PC-9 (cell line): ENCODE measurements at regions not wholly inside any gene's neighbourhood (a gene's known extent, or its start where the extent isn't known, plus 50 kb on each side); places are given as distances from the start of the nearest gene placed in this dataset.

Experiments used
- BruUV-seq: library from RNA; stranded (reverse); fragments of 400-500 nt; replicated peaks from 2 replicates; lab custom pipeline; 2021; lab: Mats Ljungman, UMichigan
- CTCF ChIA-PET: fragments of 300-600 bp; sonication (Branson Sonifier 250); formaldehyde crosslinking; loops from one replicate; lab custom pipeline; 2022; ENCODE audit warnings: antibody characterized with exemption; lab: Charles Lee
- POLR2A ChIA-PET: fragments of 300-600 bp; sonication (Branson Sonifier 250); formaldehyde crosslinking; loops from one replicate; lab custom pipeline; 2022; ENCODE audit warnings: antibody characterized with exemption; ENCODE audit not compliant: unreplicated experiment; lab: Charles Lee
- DNase-seq, 2 experiments: peaks; one replicate each; pipeline versions ENCODE4 v3.0.0 to v3.0.0-alpha.2; 2015 to 2022; ENCODE audit warnings: mixed read lengths in 1 of 2
- H2AFZ ChIP-seq: fragments of 200-600 bp; sonication (generic); 2 replicates; pipeline ENCODE4 v1.8.1; 2017; ENCODE audit warnings: antibody characterized with exemption
- H3F3A ChIP-seq: fragments of 200-600 bp; sonication (generic); 2 replicates; pipeline ENCODE4 v1.8.1; 2017; ENCODE audit warnings: antibody characterized with exemption, mild to moderate bottlenecking, low read depth; ENCODE audit not compliant: insufficient read depth
- H3K27ac ChIP-seq: fragments of 200-600 bp; sonication (generic); 2 replicates; pipeline ENCODE4 v1.6.1; 2016; ENCODE audit warnings: mixed run types
- H3K27me3 ChIP-seq: fragments of 200-600 bp; sonication (generic); 2 replicates; pipeline ENCODE4 v1.6.1; 2016; ENCODE audit warnings: low read depth, mixed run types; ENCODE audit not compliant: insufficient read depth
- H3K36me3 ChIP-seq: fragments of 200-600 bp; sonication (generic); 2 replicates; pipeline ENCODE4 v1.6.1; 2016; ENCODE audit warnings: low read depth, mixed run types
- H3K4me1 ChIP-seq: fragments of 200-600 bp; sonication (generic); replicated peaks from 2 replicates; pipeline ENCODE4 v1.6.1; 2016; ENCODE audit warnings: mixed run types; ENCODE audit not compliant: insufficient read depth
- H3K4me2 ChIP-seq: fragments of 200-600 bp; sonication (generic); 2 replicates; pipeline ENCODE4 v1.6.1; 2017; ENCODE audit warnings: mixed run types
- H3K4me3 ChIP-seq: fragments of 200-600 bp; sonication (generic); 2 replicates; pipeline ENCODE4 v1.6.1; 2016; ENCODE audit warnings: mixed run types
- H3K79me2 ChIP-seq: fragments of 200-600 bp; sonication (generic); 2 replicates; pipeline ENCODE4 v1.6.1; 2017; ENCODE audit warnings: low read depth, mixed run types
- H3K9me2 ChIP-seq: fragments of 200-600 bp; sonication (generic); 2 replicates; pipeline ENCODE4 v1.8.1; 2017; ENCODE audit warnings: mild to moderate bottlenecking; ENCODE audit not compliant: insufficient read depth
- H3K9me3 ChIP-seq: fragments of 200-600 bp; sonication (generic); 2 replicates; pipeline ENCODE4 v1.8.1; 2016; ENCODE audit warnings: low read depth; ENCODE audit not compliant: insufficient read depth
- H4K20me1 ChIP-seq: fragments of 200-600 bp; sonication (generic); 2 replicates; pipeline ENCODE4 v1.8.1; 2017; ENCODE audit not compliant: insufficient read depth
- CTCF ChIP-seq: fragments of 200-600 bp; sonication (generic); conservative IDR thresholded peaks from 2 replicates; pipeline ENCODE4 v1.6.1; 2017; ENCODE audit warnings: mixed run types, antibody characterized with exemption, mild to moderate bottlenecking, moderate library complexity
- EZH2 ChIP-seq: fragments of 200-600 bp; sonication (generic); IDR thresholded peaks from 2 replicates; pipeline ENCODE4 v1.8.0; 2017; ENCODE audit warnings: antibody characterized with exemption, low read depth
- intact Hi-C: fragments of 100-400 bp; cut with micrococcal nuclease; formaldehyde crosslinking; loops from one replicate; pipeline ENCODE4 v1.10.0; 2022; ENCODE audit not compliant: unreplicated experiment

- Histone ChIP-seq H3K79me2 (no peaks in the 10 kb centered on the region), H3K27ac (no peak overlapping the region), H3F3A (no peaks in the 10 kb centered on the region), H3K4me2 (no peak overlapping the region), H2AFZ (no peak overlapping the region), H3K4me3 (no peak overlapping the region), H3K36me3 (no peaks in the 10 kb centered on the region), H3K4me1 (no peaks in the 10 kb centered on the region), H3K9me3 (peaks cover 20% of the 10 kb centered on the region), H4K20me1 (no peaks in the 10 kb centered on the region), H3K9me2 (no peaks in the 10 kb centered on the region), H3K27me3 (no peaks in the 10 kb centered on the region)
- TF ChIP-seq CTCF (no peak), EZH2 (no peak)
- intact Hi-C loops, result no loop called here
- ChIA-PET CTCF (no interaction called here), POLR2A (no interaction called here)
- BruUV-seq, result no TSS peak
- DNase-seq, result no peak
Measured at GRCh38 chr20:60286764-60287163, 328.5 kb downstream of the CDH26 start.

- H3K4me1 ChIP-seq, result no peaks in the 10 kb centered on the region
- CTCF ChIA-PET, result no interaction called here
Measured at GRCh38 chr20:60288945-60289344, 330.7 kb downstream of the CDH26 start.

DNA sequence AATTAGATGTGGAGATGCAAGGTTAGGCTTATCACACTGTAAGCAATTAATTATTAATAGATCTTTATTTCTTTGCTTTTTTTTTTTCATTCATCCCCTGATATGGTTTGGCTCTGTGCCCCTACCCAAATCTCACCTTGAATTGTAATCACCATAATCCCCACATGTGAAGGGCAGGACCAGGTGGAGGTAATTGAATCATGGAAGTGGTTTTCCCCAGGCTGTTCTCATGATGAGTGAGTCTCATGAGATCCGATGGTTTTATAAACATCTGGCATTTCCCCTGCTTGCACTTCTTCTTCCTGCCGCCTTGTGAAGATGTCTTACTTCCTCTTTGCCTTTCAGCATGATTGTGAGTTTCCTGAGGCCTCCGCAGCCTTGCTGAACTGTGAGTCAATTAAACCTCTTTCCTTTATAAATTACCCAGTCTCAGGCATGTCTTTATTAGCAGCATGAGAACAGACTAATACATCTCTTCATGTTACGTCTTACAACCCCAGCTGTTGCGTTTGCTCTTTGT lies 333.8 kb downstream of the CDH26 start:
- Histone ChIP-seq H3K27ac (no peak overlapping the region), H3K79me2 (no peaks in the 10 kb centered on the region), H3K27me3 (peaks cover 21% of the 10 kb centered on the region), H4K20me1 (no peaks in the 10 kb centered on the region), H3K9me2 (no peaks in the 10 kb centered on the region), H3K36me3 (no peaks in the 10 kb centered on the region), H3F3A (no peaks in the 10 kb centered on the region), H2AFZ (no peak overlapping the region), H3K4me3 (no peak overlapping the region), H3K4me1 (no peaks in the 10 kb centered on the region), H3K9me3 (no peaks in the 10 kb centered on the region), H3K4me2 (no peak overlapping the region)
- no TSS peak for BruUV-seq
- no peak for TF ChIP-seq CTCF
- TF ChIP-seq EZH2, result no peak
- POLR2A ChIA-PET, result no interaction called here
- CTCF ChIA-PET, result no interaction called here
- intact Hi-C loops, result no loop called here
- no peak for DNase-seq

More at GRCh38 chr20:60288945-60289344, 330.7 kb downstream of the CDH26 start:
- no peaks in the 10 kb centered on the region for H3K36me3 ChIP-seq
- no peaks in the 10 kb centered on the region for H3F3A ChIP-seq
- H2AFZ ChIP-seq, result no peak overlapping the region
- TF ChIP-seq EZH2 (no peak), CTCF (no peak)
- DNase-seq, result no peak
- H3K27me3 ChIP-seq, result no peaks in the 10 kb centered on the region
- H3K9me2 ChIP-seq, result no peaks in the 10 kb centered on the region
- no peak overlapping the region for H3K4me2 ChIP-seq
- H3K27ac ChIP-seq, result no peak overlapping the region
- peaks cover 10% of the 10 kb centered on the region for H3K9me3 ChIP-seq
- intact Hi-C loops, result no loop called here
- no peak overlapping the region for H3K4me3 ChIP-seq
- BruUV-seq, result no TSS peak
- POLR2A ChIA-PET, result no interaction called here
- no peaks in the 10 kb centered on the region for H3K79me2 ChIP-seq
- H4K20me1 ChIP-seq, result no peaks in the 10 kb centered on the region
